OCI-LY1 (cell line): ENCODE measurements at regions not wholly inside any gene's neighbourhood (a gene's known extent, or its start where the extent isn't known, plus 50 kb on each side); places are given as distances from the start of the nearest gene placed in this dataset.

ENCODE experiments used
- CTCF ChIP-seq: fragments of 200-600 bp; sonication (generic), shearing (Covaris generic); IDR thresholded peaks from 2 replicates; pipeline ENCODE4 v1.5.1; 2017; ENCODE audit warnings: mild to moderate bottlenecking, antibody characterized with exemption, low read length, moderate library complexity, mixed read lengths
- EZH2 ChIP-seq: fragments of 200-600 bp; sonication (generic), shearing (Covaris generic); IDR thresholded peaks from 2 replicates; pipeline ENCODE4 v1.8.0; 2017; ENCODE audit warnings: borderline replicate concordance, mixed run types, mild to moderate bottlenecking, antibody characterized with exemption, low read length, moderate library complexity, mixed read lengths

GRCh38 chr9:115196919-115197318, 79.0 kb upstream of the TNC start:
- TF ChIP-seq EZH2 (no peak), CTCF (no peak)
